ENCODE measurements at regions not wholly inside any gene's neighbourhood (a gene's known extent, or its start where the extent isn't known, plus 50 kb on each side); places are given as distances from the start of the nearest gene placed in this dataset.
A peak's percentile ranks its signal among the peaks of the same experiment; 100 is the strongest.

DNA sequence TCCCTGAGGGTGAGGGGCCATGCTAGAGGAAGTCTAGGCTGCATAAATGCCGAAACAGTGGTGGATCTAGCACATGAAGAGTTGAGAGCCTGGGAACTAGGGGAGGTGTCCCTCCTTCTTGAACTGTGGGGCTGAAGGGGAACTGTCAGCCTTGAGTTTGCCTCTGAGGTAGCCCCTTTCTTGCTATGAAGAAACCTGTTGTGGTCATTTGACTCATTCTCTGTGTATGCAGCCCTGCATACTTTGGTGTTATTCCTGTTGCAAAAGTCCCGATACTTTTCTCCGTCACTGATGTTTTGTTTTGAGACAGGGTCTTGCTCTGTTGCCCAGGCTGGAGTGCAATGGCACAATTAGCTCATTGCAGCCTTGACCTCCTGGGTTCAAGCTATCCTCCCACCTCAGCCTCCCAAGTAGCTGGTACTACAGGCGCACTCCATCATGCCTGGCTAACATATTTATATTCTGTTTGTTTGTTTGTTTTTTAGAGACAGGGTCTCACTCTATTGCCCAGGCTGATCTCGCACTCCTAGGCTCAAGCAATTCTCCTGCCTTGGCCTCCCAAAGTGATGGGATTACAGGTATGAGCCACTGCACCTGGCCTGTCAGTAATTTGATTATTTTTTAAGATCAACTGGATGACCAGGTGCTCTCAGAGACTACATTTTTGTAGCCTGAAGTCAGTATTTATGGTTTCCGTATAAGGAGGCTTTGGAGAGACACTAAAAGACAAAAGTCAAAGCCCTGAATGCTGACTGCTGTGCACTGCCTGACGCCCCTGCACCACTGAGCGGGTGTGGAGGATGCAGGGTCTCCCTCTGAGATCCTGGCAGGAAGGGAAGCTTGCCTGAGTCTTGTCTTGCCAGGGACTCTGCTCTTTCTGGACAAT is 86.2 kb upstream of the KCNK12 start:
- TF ChIP-seq CTCF (IDR thresholded peaks at IDR 0.05; ENCODE audit: low read length, missing control alignments): no peak
- DNase-seq (ENCODE audit: low read depth): peak; percentile 16
- no peak overlapping the region for H3K4me3 ChIP-seq (replicated peaks; ENCODE audit: low read depth, low read length)

- no peak for TF ChIP-seq CTCF (IDR thresholded peaks at IDR 0.05; ENCODE audit: low read length, missing control alignments)
- no peak for DNase-seq (ENCODE audit: low read depth)
- H3K4me3 ChIP-seq (replicated peaks; ENCODE audit: low read depth, low read length): no peak overlapping the region
Measured at GRCh38 chr2:47655563-47655880, 84.7 kb upstream of the KCNK12 start.

DNA sequence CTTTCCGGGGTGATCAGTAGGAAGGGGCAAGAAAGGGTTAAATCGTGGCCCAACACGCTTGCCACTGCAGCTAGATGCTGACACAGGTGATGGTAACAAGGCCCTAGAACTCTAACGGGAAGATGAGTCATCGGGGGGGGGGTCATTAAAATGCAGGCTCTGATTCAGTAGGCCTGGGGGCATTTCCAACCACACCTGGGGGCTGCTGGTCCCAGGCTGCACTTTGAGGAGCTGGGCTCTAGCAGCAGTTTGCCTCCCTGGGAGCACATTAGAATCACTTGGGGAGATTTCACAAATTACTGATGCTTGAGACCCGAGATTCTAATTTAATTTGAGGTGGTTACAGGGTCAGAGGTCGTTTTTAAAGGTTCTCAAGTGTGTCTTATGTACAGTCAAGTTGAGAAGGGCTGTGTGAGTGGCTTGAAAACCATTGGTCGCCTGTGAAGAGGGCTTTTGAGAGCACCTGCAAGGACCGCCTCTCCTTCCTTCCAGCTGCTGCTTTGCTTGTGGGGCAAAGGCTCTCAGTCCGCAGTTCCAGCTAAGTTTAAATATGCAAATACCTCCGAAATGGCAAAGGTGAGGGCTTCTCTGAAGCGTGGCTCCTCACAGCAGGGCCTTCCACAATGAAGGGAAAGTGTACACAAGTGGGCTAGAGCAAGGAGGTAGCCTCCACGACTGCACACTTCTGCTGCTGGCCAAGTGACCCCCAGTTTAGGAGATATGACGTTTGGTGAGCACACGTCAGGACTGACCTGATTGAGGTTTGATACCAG is 84.2 kb upstream of the KCNK12 start:
- TF ChIP-seq CTCF (IDR thresholded peaks at IDR 0.05; ENCODE audit: low read length, missing control alignments): no peak
- DNase-seq (ENCODE audit: low read depth): no peak
- H3K4me3 ChIP-seq (replicated peaks; ENCODE audit: low read depth, low read length): no peak overlapping the region

DNA sequence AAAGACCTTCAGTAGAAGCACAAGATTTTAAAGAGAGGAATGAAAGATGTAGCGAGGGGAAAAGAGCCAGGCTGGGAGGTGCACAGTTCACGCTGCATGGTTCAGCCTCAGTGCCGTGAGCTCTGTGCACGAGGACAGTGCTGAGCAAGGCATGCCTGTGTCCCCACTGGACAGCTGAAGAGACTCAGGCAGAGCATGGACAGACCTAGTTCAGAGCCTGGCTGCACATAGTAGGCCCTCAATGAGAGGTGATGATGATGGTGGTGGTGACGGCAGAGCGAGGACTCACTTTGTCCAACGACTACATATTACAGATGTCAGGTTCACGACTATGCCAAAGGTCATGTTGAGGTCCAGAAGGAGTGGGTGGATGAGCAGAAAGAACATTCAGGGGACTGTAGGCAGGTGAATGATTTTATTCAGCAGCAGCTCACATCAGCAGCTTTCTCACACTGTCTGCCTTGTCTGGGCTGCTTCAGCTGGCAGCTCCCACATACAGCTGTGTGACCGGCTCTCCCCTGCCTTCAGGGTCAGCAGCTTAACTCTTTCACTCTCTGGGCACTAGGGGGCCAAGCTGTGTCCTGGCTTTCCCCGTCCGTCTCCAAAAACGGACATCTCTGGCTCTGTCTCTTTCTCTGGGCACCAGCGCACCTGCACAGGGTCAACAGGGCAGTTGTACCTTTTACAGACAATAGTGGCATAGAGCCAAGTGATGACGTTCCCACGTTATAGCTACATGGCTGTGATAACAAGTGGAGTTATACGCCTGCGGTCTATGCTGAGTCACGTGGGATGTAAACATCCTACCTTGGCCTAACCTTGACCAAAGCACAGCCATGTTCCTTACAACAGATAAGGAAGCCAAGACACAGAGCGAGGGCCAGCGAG is 83.4 kb upstream of the KCNK12 start:
- peak; percentile 55 for TF ChIP-seq CTCF (IDR thresholded peaks at IDR 0.05; ENCODE audit: low read length, missing control alignments)
- H3K4me3 ChIP-seq (replicated peaks; ENCODE audit: low read depth, low read length): no peak overlapping the region
- DNase-seq (ENCODE audit: low read depth): peak; percentile 62

- no peak for TF ChIP-seq CTCF (IDR thresholded peaks at IDR 0.05; ENCODE audit: low read length, missing control alignments)
Measured at GRCh38 chr2:47653036-47653435, 82.3 kb upstream of the KCNK12 start.

DNA sequence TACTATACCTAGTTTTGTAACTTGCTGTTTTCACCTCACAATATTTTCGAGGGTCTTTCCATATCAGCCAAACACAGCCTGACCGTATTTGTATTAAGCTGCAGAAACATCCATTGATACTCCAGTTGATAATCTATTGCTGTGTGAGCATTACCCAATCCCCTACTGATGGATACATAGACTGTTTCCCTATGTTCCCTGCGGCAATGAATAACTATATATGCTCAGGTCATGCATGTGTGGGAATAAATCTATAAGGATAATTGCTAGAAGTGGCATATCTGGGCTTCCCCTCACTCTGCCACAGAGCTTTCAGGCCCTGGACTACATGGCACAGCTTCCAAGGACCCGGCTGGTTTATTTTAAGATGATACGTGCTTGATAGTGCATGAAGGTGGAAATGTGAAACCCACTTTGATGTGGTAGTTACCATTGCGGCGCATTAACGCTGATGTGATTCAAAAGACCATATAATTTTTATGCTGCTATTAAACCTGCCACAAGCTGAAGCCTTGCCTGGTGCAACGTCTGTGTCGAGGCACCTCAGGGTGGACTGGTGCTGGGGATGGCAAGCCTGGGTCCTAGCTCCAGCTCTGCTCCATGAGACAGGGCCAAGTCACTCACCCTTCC is 81.4 kb upstream of the KCNK12 start:
- no peak for DNase-seq (ENCODE audit: low read depth)
- TF ChIP-seq CTCF (IDR thresholded peaks at IDR 0.05; ENCODE audit: low read length, missing control alignments): no peak
- H3K4me3 ChIP-seq (replicated peaks; ENCODE audit: low read depth, low read length): no peak overlapping the region

More at GRCh38 chr2:47653036-47653435, 82.3 kb upstream of the KCNK12 start:
- no peak overlapping the region for H3K4me3 ChIP-seq (replicated peaks; ENCODE audit: low read depth, low read length)
- no peak for DNase-seq (ENCODE audit: low read depth)

Data from fibroblast of pulmonary artery (primary cell).